ENCODE measurements at regions not wholly inside any gene's neighbourhood (a gene's known extent, or its start where the extent isn't known, plus 50 kb on each side); places are given as distances from the start of the nearest gene placed in this dataset.

DNA sequence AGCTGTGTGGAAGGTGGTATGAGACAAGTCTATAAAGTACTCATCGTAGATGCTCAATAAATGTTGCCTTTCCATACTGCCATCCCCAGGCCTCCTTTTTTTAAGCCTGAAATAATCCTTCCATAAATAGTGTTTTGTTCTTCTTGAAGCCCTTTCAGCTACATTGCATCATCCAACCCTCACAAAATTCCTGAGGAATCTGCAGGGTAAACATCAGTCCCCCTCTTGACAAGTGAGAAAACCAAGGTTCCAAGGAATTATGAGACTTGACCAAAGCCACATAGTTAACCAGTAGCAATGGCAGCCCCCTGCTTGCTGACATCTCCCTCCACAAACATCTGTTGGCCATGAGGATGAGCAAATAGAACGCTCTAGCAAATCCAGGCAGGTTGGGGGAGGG lies 89.7 kb upstream of the CCL1 start:
- DNase-seq (ENCODE audit: extremely low read depth, low read depth), result no peak
- TF ChIP-seq, protein P1, sequence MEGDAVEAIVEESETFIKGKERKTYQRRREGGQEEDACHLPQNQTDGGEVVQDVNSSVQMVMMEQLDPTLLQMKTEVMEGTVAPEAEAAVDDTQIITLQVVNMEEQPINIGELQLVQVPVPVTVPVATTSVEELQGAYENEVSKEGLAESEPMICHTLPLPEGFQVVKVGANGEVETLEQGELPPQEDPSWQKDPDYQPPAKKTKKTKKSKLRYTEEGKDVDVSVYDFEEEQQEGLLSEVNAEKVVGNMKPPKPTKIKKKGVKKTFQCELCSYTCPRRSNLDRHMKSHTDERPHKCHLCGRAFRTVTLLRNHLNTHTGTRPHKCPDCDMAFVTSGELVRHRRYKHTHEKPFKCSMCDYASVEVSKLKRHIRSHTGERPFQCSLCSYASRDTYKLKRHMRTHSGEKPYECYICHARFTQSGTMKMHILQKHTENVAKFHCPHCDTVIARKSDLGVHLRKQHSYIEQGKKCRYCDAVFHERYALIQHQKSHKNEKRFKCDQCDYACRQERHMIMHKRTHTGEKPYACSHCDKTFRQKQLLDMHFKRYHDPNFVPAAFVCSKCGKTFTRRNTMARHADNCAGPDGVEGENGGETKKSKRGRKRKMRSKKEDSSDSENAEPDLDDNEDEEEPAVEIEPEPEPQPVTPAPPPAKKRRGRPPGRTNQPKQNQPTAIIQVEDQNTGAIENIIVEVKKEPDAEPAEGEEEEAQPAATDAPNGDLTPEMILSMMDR (IDR thresholded peaks at IDR 0.05; ENCODE audit: low read depth, low read length), result no peak

GRCh38 chr17:34451313-34451712 lies 88.3 kb upstream of the CCL1 start:
- TF ChIP-seq, protein P1 (IDR thresholded peaks at IDR 0.05; ENCODE audit: low read depth, low read length), result no peak
- DNase-seq (ENCODE audit: extremely low read depth, low read depth), result no peak

DNA sequence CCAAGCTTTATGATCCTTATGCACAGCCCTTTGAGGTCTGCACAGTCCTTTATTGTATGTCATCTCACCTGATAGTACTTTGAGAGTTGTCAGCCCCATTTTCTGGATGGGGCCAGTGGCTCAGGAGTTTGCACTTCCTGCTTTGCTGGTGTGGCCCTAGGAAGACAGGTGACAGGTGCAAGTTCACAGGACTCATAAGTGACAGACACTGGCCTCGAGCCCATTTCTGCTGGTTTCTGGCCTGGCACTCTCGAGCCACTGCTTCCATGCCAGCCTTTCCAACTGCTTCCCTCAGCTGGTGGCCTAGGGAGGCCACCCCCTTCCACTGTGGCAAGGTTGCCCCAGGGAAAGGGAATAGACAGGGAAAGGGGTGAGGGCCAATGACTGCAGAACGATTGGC lies 84.4 kb upstream of the CCL1 start:
- TF ChIP-seq, protein P1 (IDR thresholded peaks at IDR 0.05; ENCODE audit: low read depth, low read length), result no peak
- no peak for DNase-seq (ENCODE audit: extremely low read depth, low read depth)

DNA sequence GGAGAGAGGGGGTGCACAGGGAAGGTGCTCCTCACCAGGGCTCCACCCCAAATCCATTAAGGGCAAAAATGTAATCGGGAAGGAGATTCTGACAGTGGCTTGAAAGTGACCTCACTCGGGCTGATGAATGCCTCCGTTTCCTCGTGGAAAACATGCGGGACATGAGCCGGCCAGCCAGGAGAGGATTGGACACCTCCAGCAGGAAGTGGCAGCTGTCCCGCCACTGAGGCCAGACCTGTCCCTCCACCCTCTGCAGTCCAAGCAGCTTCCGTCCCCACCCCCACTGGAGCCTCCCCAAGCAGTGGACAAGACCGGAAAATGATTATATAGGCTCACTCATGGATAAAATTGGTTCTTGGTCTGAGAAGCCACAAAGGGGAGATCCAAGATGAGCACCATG lies 82.1 kb upstream of the CCL1 start:
- TF ChIP-seq, protein P1 (IDR thresholded peaks at IDR 0.05; ENCODE audit: low read depth, low read length), result no peak
- no peak for DNase-seq (ENCODE audit: extremely low read depth, low read depth)

DNA sequence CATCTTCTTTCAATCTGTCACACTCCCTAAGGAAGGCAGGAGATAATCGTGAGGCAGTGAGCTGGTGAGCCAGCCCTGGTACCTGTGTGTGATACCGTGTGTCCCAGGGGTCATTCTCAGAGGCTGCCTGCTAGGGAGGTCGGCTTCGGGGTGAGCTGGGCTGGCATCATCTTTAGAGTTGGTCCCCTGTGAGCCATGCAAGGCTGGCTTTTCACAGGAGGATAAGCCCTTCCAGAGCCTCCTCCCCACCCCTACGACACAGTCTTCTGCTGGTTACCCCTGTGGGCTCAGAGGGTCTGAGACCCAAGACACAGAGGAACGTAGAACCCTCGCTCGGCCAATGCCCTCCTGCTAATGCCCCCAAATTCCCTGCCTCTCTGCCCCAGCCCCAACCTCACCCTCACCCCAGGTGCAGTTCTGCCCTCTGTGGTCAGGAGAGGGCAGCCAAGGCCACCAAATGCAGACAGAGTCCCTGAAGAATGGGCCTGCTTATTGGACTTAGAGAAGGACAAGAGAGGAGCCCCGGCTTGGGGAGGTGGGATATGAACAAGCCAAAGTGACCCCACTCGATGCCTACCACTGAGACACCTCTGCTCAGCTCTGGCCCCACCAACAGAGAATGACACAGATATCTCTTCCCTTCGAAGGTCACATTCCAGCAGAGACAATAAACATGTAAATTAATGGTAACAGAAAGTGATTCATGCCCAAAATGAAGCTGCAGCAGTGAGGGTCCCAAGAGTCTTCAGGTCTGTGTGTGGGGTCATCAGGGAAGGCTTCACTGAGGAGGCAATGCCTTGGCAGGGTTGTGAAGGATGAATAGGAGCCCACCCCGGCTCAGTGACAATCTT lies 80.8 kb upstream of the CCL1 start:
- no peak for DNase-seq (ENCODE audit: extremely low read depth, low read depth)

GRCh38 chr17:34442387-34443111 lies 79.5 kb upstream of the CCL1 start:
- DNase-seq (ENCODE audit: extremely low read depth, low read depth), result no peak
- TF ChIP-seq, protein P1 (IDR thresholded peaks at IDR 0.05; ENCODE audit: low read depth, low read length), result no peak

More for the DNA sequence above, 80.8 kb upstream of the CCL1 start:
- TF ChIP-seq, protein P1 (IDR thresholded peaks at IDR 0.05; ENCODE audit: low read depth, low read length), result no peak; the same call in 1 of the 2 replicates

- no peak for DNase-seq (ENCODE audit: extremely low read depth, low read depth)
- TF ChIP-seq, protein P1 (IDR thresholded peaks at IDR 0.05; ENCODE audit: low read depth, low read length), result no peak
These were observed 74.2 kb upstream of the CCL1 start for GRCh38 chr17:34437188-34437587.
